ENCODE measurements at regions not wholly inside any gene's neighbourhood (a gene's known extent, or its start where the extent isn't known, plus 50 kb on each side); places are given as distances from the start of the nearest gene placed in this dataset.

- Histone ChIP-seq H3K4me1 (ENCODE audit: insufficient read depth) (no peaks in the 10 kb centered on the region), H3K4me2 (no peak overlapping the region), H2AFZ (no peak overlapping the region), H4K20me1 (replicated peaks; ENCODE audit: insufficient read depth) (no peaks in the 10 kb centered on the region), H3K27me3 (ENCODE audit: insufficient read depth) (no peaks in the 10 kb centered on the region), H3K79me2 (replicated peaks; ENCODE audit: insufficient read depth) (no peaks in the 10 kb centered on the region), H3F3A (replicated peaks; ENCODE audit: low read depth) (no peaks in the 10 kb centered on the region), H3K36me3 (ENCODE audit: insufficient read depth) (no peaks in the 10 kb centered on the region), H3K4me3 (no peak overlapping the region), H3K27ac (ENCODE audit: low read depth) (no peak overlapping the region), H3K9me2 (ENCODE audit: insufficient read depth) (no peaks in the 10 kb centered on the region)
- Mint-ChIP-seq H3K9me3 (no peaks in the 10 kb centered on the region; the same call in 2 of the 3 replicates), H3K4me3 (no peak overlapping the region), H3K27ac (no peak overlapping the region), H3K36me3 (ENCODE audit: low read depth) (no peaks in the 10 kb centered on the region), H3K27me3 (ENCODE audit: insufficient read depth, low read depth, poor library complexity) (no peaks in the 10 kb centered on the region), H3K4me1 (no peaks in the 10 kb centered on the region)
- DNase-seq (ENCODE audit: low spot score) (no peak), ATAC-seq (no peak)
- TF ChIP-seq EZH2 (IDR thresholded peaks at IDR 0.05; ENCODE audit: low read depth, unreplicated experiment): no peak
- no peak for TF ChIP-seq REST (IDR thresholded peaks at IDR 0.05; ENCODE audit: unreplicated experiment)
- no peak for TF ChIP-seq NANOG (IDR thresholded peaks at IDR 0.05; ENCODE audit: borderline replicate concordance)
- TF ChIP-seq ETS1 (IDR thresholded peaks at IDR 0.05): no peak
- no peak for TF ChIP-seq ZNF462 (CRISPR knock-in tag; IDR thresholded peaks at IDR 0.05)
- TF ChIP-seq EZH2phosphoT487 (IDR thresholded peaks at IDR 0.05; ENCODE audit: unreplicated experiment): no peak
Observed at GRCh38 chr5:92364986-92365550, 982.0 kb upstream of the ARRDC3 start.

Data from GM23338 (cell line).